ENCODE measurements at regions not wholly inside any gene's neighbourhood (a gene's known extent, or its start where the extent isn't known, plus 50 kb on each side); places are given as distances from the start of the nearest gene placed in this dataset.

DNA sequence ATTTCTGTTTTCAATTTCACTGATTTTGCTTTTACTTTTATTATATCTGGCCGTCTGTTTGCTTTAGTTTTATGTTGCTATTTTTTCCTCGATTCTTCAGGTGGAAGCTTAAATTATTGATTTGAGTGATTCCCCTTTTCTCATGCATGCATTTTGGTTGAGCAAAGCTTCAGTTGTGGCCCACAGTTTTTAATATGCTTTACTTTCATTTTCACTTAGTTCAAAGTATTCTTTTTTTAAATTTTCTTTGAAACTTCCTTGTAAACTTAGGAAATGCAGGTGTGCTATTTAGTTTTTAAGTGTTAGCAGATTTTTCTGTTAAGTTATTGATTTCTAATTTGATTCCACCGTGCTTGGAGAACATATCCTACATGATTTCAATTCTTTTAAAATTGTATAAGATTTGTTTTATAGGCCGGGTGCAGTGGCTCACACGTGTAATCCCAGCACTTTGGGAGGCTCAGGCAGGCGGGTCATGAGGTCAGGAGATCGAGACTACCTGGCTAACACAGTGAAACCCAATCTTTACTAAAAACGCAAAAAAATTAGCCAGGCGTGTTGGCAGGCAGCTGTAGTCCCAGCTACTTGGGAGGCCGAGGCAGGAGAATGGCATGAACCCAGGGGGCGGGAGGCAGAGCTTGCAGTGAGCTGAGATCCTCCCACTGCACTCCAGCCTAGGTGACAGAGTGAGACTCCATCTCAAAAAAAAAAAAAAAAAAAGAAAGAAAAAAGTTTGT lies 531.2 kb downstream of the KIF2B start:
- in situ Hi-C loops (cut with MboI; ENCODE audit: low sequenced_read_pairs) (no loop called here), dilution Hi-C loops (cut with HindIII; ENCODE audit: low sequenced_read_pairs, unreplicated experiment) (no loop called here), intact Hi-C loops (cut with micrococcal nuclease) (no loop called here)
- no peak overlapping the region for H3K27ac ChIP-seq (ENCODE audit: insufficient read depth, low read length)
- no peaks in the 10 kb centered on the region for H3K27me3 ChIP-seq (ENCODE audit: control insufficient read depth, insufficient read depth, low read length)
- no peaks in the 10 kb centered on the region for H4K20me1 ChIP-seq (ENCODE audit: insufficient read depth, low read length)
- H3K9me3 ChIP-seq (ENCODE audit: control insufficient read depth, insufficient read depth, low read length), result peaks cover 8% of the 10 kb centered on the region; the same call in 1 of the 2 replicates
- H3K79me1 ChIP-seq (ENCODE audit: low read depth in 1 of 2, low read length in 2 of 2), result no peaks in the 10 kb centered on the region
- H3K9me1 ChIP-seq (ENCODE audit: insufficient read depth, low read length), result no peaks in the 10 kb centered on the region
- H2BK120ac ChIP-seq (ENCODE audit: low read depth, low read length), result no peak overlapping the region
- BruUV-seq (replicated peaks), result no TSS peak
- no peak overlapping the region for H4K91ac ChIP-seq (ENCODE audit: insufficient read depth, low read depth, low read length)
- TF ChIP-seq, protein P1, sequence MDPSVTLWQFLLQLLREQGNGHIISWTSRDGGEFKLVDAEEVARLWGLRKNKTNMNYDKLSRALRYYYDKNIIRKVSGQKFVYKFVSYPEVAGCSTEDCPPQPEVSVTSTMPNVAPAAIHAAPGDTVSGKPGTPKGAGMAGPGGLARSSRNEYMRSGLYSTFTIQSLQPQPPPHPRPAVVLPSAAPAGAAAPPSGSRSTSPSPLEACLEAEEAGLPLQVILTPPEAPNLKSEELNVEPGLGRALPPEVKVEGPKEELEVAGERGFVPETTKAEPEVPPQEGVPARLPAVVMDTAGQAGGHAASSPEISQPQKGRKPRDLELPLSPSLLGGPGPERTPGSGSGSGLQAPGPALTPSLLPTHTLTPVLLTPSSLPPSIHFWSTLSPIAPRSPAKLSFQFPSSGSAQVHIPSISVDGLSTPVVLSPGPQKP (IDR thresholded peaks at IDR 0.05; ENCODE audit: borderline replicate concordance, low read depth, low read length), result no peak
- no peak for TF ChIP-seq MXI1 (IDR thresholded peaks at IDR 0.05; ENCODE audit: borderline replicate concordance, low read depth, low read length)
- TF ChIP-seq RCOR1 (IDR thresholded peaks at IDR 0.05; ENCODE audit: insufficient replicate concordance, low read length), result no peak
- no peak for TF ChIP-seq MAFK (IDR thresholded peaks at IDR 0.05; ENCODE audit: low read depth, low read length)
- no peak for TF ChIP-seq SMC3 (IDR thresholded peaks at IDR 0.05; ENCODE audit: low read depth, low read length)
- TF ChIP-seq FOS (IDR thresholded peaks at IDR 0.05; ENCODE audit: low read depth, low read length), result no peak
- TF ChIP-seq BHLHE40 (IDR thresholded peaks at IDR 0.05; ENCODE audit: low read depth, low read length), result no peak
- TF ChIP-seq, protein P2, sequence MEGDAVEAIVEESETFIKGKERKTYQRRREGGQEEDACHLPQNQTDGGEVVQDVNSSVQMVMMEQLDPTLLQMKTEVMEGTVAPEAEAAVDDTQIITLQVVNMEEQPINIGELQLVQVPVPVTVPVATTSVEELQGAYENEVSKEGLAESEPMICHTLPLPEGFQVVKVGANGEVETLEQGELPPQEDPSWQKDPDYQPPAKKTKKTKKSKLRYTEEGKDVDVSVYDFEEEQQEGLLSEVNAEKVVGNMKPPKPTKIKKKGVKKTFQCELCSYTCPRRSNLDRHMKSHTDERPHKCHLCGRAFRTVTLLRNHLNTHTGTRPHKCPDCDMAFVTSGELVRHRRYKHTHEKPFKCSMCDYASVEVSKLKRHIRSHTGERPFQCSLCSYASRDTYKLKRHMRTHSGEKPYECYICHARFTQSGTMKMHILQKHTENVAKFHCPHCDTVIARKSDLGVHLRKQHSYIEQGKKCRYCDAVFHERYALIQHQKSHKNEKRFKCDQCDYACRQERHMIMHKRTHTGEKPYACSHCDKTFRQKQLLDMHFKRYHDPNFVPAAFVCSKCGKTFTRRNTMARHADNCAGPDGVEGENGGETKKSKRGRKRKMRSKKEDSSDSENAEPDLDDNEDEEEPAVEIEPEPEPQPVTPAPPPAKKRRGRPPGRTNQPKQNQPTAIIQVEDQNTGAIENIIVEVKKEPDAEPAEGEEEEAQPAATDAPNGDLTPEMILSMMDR (conservative IDR thresholded peaks at IDR 0.05; ENCODE audit: low read depth, low read length), result no peak
- TF ChIP-seq RAD21 (IDR thresholded peaks at IDR 0.05; ENCODE audit: low read length), result no peak
- no peak for TF ChIP-seq POLR2A (IDR thresholded peaks at IDR 0.05; ENCODE audit: low read depth, low read length)
- no peak for TF ChIP-seq CEBPB (IDR thresholded peaks at IDR 0.05; ENCODE audit: low read depth, low read length)
- no peak for TF ChIP-seq RFX5 (IDR thresholded peaks at IDR 0.05; ENCODE audit: low read depth, low read length)
- TF ChIP-seq CHD1 (IDR thresholded peaks at IDR 0.05; ENCODE audit: low read depth, low read length), result no peak
- no peak for TF ChIP-seq MAZ (IDR thresholded peaks at IDR 0.05; ENCODE audit: borderline replicate concordance, low read depth, low read length)
- TF ChIP-seq, protein P3, sequence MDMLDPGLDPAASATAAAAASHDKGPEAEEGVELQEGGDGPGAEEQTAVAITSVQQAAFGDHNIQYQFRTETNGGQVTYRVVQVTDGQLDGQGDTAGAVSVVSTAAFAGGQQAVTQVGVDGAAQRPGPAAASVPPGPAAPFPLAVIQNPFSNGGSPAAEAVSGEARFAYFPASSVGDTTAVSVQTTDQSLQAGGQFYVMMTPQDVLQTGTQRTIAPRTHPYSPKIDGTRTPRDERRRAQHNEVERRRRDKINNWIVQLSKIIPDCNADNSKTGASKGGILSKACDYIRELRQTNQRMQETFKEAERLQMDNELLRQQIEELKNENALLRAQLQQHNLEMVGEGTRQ (IDR thresholded peaks at IDR 0.05; ENCODE audit: low read depth, low read length), result no peak
- TF ChIP-seq NFE2L2 (IDR thresholded peaks at IDR 0.05; ENCODE audit: low read depth, low read length), result no peak
- no peak overlapping the region for H4K5ac ChIP-seq (ENCODE audit: low read depth, low read length)
- ChIA-PET CTCF (no interaction called here), POLR2A (ENCODE audit: unreplicated experiment) (no interaction called here)
- no CpG with 5 or more reads among the region's 11 CpGs for WGBS, 2 experiments (ENCODE audit: extremely low coverage in 2 of 2, insufficient read length in 1 of 2)
- no peak overlapping the region for H3K4ac ChIP-seq (ENCODE audit: low read depth, low read length)
- H2BK20ac ChIP-seq (ENCODE audit: low read depth, low read length), result no peak overlapping the region
- H2AK9ac ChIP-seq (replicated peaks; ENCODE audit: low read depth, low read length, poor library complexity), result no peak overlapping the region
- ATAC-seq (ENCODE audit: low read depth), result no peak
- no peaks in the 10 kb centered on the region for H3K4me1 ChIP-seq (ENCODE audit: control insufficient read depth, insufficient read depth, low read length)
- no peaks in the 10 kb centered on the region for H3K36me3 ChIP-seq (ENCODE audit: control insufficient read depth, insufficient read depth, low read length)
- no peak overlapping the region for H3K14ac ChIP-seq (replicated peaks; ENCODE audit: low read depth, low read length)
- H3K4me2 ChIP-seq (ENCODE audit: low read depth, low read length), result no peak overlapping the region
- no peak overlapping the region for H3K18ac ChIP-seq (ENCODE audit: low read depth, low read length)
- no peak overlapping the region for H2BK5ac ChIP-seq (ENCODE audit: low read depth, low read length, poor library complexity, severe bottlenecking)
- H2BK15ac ChIP-seq (ENCODE audit: low read depth, low read length), result no peak overlapping the region
- H3K9ac ChIP-seq (ENCODE audit: low read depth, low read length), result no peak overlapping the region
- no peak overlapping the region for H2AK5ac ChIP-seq (ENCODE audit: low read depth, low read length)
- H3K56ac ChIP-seq (ENCODE audit: extremely low read depth, insufficient read depth, low read length), result no peak overlapping the region
- no peak overlapping the region for H3K23ac ChIP-seq (ENCODE audit: low read depth, low read length)
- no peak overlapping the region for H4K8ac ChIP-seq (ENCODE audit: low read depth in 2 of 2, low read length in 2 of 2)
- H3K4me3 ChIP-seq (ENCODE audit: insufficient read depth, low read depth, low read length), result no peak overlapping the region
- no peak overlapping the region for H2AFZ ChIP-seq (replicated peaks; ENCODE audit: low read length, poor library complexity)
- no peak for DNase-seq

All from IMR-90 (cell line).